IMR-90 (cell line): ENCODE measurements at regions not wholly inside any gene's neighbourhood (a gene's known extent, or its start where the extent isn't known, plus 50 kb on each side); places are given as distances from the start of the nearest gene placed in this dataset.

Source experiments
- ATAC-seq: fragments of 200-7000 bp; cut with Tn5 transposase; 2 replicates; pipeline ENCODE4 v1.9.1; 2020; ENCODE audit warnings: low read depth, mild to moderate bottlenecking, moderate library complexity
- BruUV-seq: library from RNA; stranded (reverse); fragments of 400-500 nt; replicated peaks from 2 replicates; lab custom pipeline; 2021; lab: Mats Ljungman, UMichigan
- CTCF ChIA-PET: fragments of 300-600 bp; formaldehyde crosslinking; extraction: SDS; loops from one replicate; lab custom pipeline; 2021; ENCODE audit warnings: antibody characterized with exemption; lab: Yijun Ruan, JAX
- POLR2A ChIA-PET: fragments of 300-600 bp; sonication (Branson Sonifier 250); formaldehyde crosslinking; loops from one replicate; lab custom pipeline; 2022; ENCODE audit warnings: antibody characterized with exemption; ENCODE audit not compliant: unreplicated experiment; lab: Charles Lee
- DNase-seq: peaks from one replicate; pipeline ENCODE4 v3.0.0; 2013
- H2AFZ ChIP-seq: replicated peaks from 2 replicates; pipeline ENCODE3; 2013; ENCODE audit warnings: low read length, mild to moderate bottlenecking; ENCODE audit not compliant: poor library complexity
- H2AK5ac ChIP-seq: 2 replicates; pipeline ENCODE4 v1.6.1; 2013; ENCODE audit warnings: low read depth, low read length, inconsistent platforms
- H2AK9ac ChIP-seq: replicated peaks from 2 replicates; pipeline ENCODE3; 2013; ENCODE audit warnings: mild to moderate bottlenecking, low read depth, low read length, moderate library complexity; ENCODE audit not compliant: poor library complexity
- H2BK120ac ChIP-seq: 2 replicates; pipeline ENCODE4 v1.6.1; 2013; ENCODE audit warnings: low read depth, low read length, inconsistent platforms
- H2BK15ac ChIP-seq: 3 replicates; pipeline ENCODE4 v1.6.1; 2013; ENCODE audit warnings: low read depth, low read length, inconsistent platforms
- H2BK20ac ChIP-seq: 2 replicates; pipeline ENCODE4 v1.6.1; 2013; ENCODE audit warnings: low read depth, mild to moderate bottlenecking, inconsistent platforms, low read length, moderate library complexity
- H2BK5ac ChIP-seq: 2 replicates; pipeline ENCODE4 v1.6.1; 2013; ENCODE audit warnings: mild to moderate bottlenecking, low read depth, low read length, inconsistent platforms; ENCODE audit not compliant: poor library complexity, severe bottlenecking
- H3K14ac ChIP-seq: replicated peaks from 2 replicates; pipeline ENCODE4 v1.6.1; 2013; ENCODE audit warnings: low read depth, low read length, inconsistent platforms
- H3K18ac ChIP-seq: 2 replicates; pipeline ENCODE4 v1.6.1; 2013; ENCODE audit warnings: low read depth, low read length, control low read depth
- H3K23ac ChIP-seq: 2 replicates; pipeline ENCODE4 v1.6.1; 2013; ENCODE audit warnings: low read depth, low read length, inconsistent platforms
- H3K27ac ChIP-seq: 2 replicates; pipeline ENCODE4 v1.5.1; 2013; ENCODE audit warnings: mild to moderate bottlenecking, control low read depth, low read length; ENCODE audit not compliant: insufficient read depth
- H3K27me3 ChIP-seq: 2 replicates; pipeline ENCODE4 v1.6.1; 2013; ENCODE audit warnings: low read length; ENCODE audit not compliant: control insufficient read depth, insufficient read depth
- H3K36me3 ChIP-seq: 2 replicates; pipeline ENCODE4 v1.6.1; 2013; ENCODE audit warnings: low read length, mixed read lengths; ENCODE audit not compliant: control insufficient read depth, insufficient read depth
- H3K4ac ChIP-seq: 2 replicates; pipeline ENCODE4 v1.6.1; 2013; ENCODE audit warnings: low read depth, low read length, inconsistent platforms
- H3K4me1 ChIP-seq: 2 replicates; pipeline ENCODE4 v1.6.1; 2013; ENCODE audit warnings: low read length, mixed read lengths; ENCODE audit not compliant: control insufficient read depth, insufficient read depth
- H3K4me2 ChIP-seq: 2 replicates; pipeline ENCODE4 v1.6.1; 2013; ENCODE audit warnings: low read depth, mild to moderate bottlenecking, control low read depth, low read length, moderate library complexity
- H3K4me3 ChIP-seq: 2 replicates; pipeline ENCODE4 v1.5.1; 2013; ENCODE audit warnings: low read depth, mild to moderate bottlenecking, control low read depth, low read length, moderate library complexity; ENCODE audit not compliant: insufficient read depth
- H3K56ac ChIP-seq: 2 replicates; pipeline ENCODE4 v1.6.1; 2013; ENCODE audit warnings: low read length, inconsistent platforms; ENCODE audit not compliant: insufficient read depth; ENCODE audit errors: extremely low read depth
- H3K79me1 ChIP-seq, 2 experiments: 2 replicates each; pipeline ENCODE4 v1.6.1; 2013; ENCODE audit warnings: low read length in 2 of 2, inconsistent platforms in 1 of 2, low read depth in 1 of 2
- H3K9ac ChIP-seq: 2 replicates; pipeline ENCODE4 v1.6.1; 2013; ENCODE audit warnings: low read depth, low read length, control low read depth
- H3K9me1 ChIP-seq: 2 replicates; pipeline ENCODE4 v1.6.1; 2013; ENCODE audit warnings: low read length, inconsistent platforms; ENCODE audit not compliant: insufficient read depth
- H3K9me3 ChIP-seq: 2 replicates; pipeline ENCODE4 v1.6.1; 2013; ENCODE audit warnings: low read length; ENCODE audit not compliant: control insufficient read depth, insufficient read depth
- H4K20me1 ChIP-seq: 2 replicates; pipeline ENCODE4 v1.6.1; 2013; ENCODE audit warnings: low read length, inconsistent platforms; ENCODE audit not compliant: insufficient read depth
- H4K5ac ChIP-seq: 2 replicates; pipeline ENCODE4 v1.6.1; 2013; ENCODE audit warnings: mild to moderate bottlenecking, low read depth, low read length, control low read depth
- H4K8ac ChIP-seq, 2 experiments: 2 replicates each; pipeline ENCODE4 v1.6.1; 2013; ENCODE audit warnings: low read depth in 2 of 2, low read length in 2 of 2, control low read depth in 1 of 2, inconsistent platforms in 1 of 2
- H4K91ac ChIP-seq: 2 replicates; pipeline ENCODE4 v1.6.1; 2013; ENCODE audit warnings: low read depth, low read length, inconsistent platforms; ENCODE audit not compliant: insufficient read depth
- BHLHE40 ChIP-seq: fragments of 150-350 bp; IDR thresholded peaks from 2 replicates; pipeline ENCODE4 v1.6.1; 2016; ENCODE audit warnings: mild to moderate bottlenecking, low read depth, low read length
- CEBPB ChIP-seq: IDR thresholded peaks from 2 replicates; pipeline ENCODE4 v1.6.1; 2012; ENCODE audit warnings: low read depth, low read length, improper control_type of control experiment
- CHD1 ChIP-seq: IDR thresholded peaks from 2 replicates; pipeline ENCODE4 v1.6.1; 2012; ENCODE audit warnings: low read depth, low read length, improper control_type of control experiment
- FOS ChIP-seq: fragments of 150-350 bp; IDR thresholded peaks from 2 replicates; pipeline ENCODE4 v1.6.1; 2016; ENCODE audit warnings: low read depth, low read length
- MAFK ChIP-seq: IDR thresholded peaks from 2 replicates; pipeline ENCODE4 v1.6.1; 2012; ENCODE audit warnings: low read depth, low read length, improper control_type of control experiment
- MAZ ChIP-seq: IDR thresholded peaks from 2 replicates; pipeline ENCODE4 v1.6.1; 2012; ENCODE audit warnings: low read depth, mild to moderate bottlenecking, low read length, improper control_type of control experiment, moderate library complexity, borderline replicate concordance
- MXI1 ChIP-seq: IDR thresholded peaks from 2 replicates; pipeline ENCODE4 v1.6.1; 2012; ENCODE audit warnings: low read depth, mild to moderate bottlenecking, low read length, moderate library complexity, borderline replicate concordance
- NFE2L2 ChIP-seq: fragments of 150-350 bp; IDR thresholded peaks from 2 replicates; pipeline ENCODE4 v1.6.1; 2016; ENCODE audit warnings: low read depth, mild to moderate bottlenecking, low read length
- POLR2A ChIP-seq: IDR thresholded peaks from 2 replicates; pipeline ENCODE4 v1.6.1; 2012; ENCODE audit warnings: mild to moderate bottlenecking, low read depth, low read length
- RAD21 ChIP-seq: IDR thresholded peaks from 2 replicates; pipeline ENCODE4 v1.6.1; 2012; ENCODE audit warnings: low read length, improper control_type of control experiment
- RCOR1 ChIP-seq: IDR thresholded peaks from 2 replicates; pipeline ENCODE4 v1.6.1; 2012; ENCODE audit warnings: mild to moderate bottlenecking, low read length, improper control_type of control experiment; ENCODE audit not compliant: insufficient replicate concordance
- RFX5 ChIP-seq: IDR thresholded peaks from 2 replicates; pipeline ENCODE4 v1.8.0; 2012; ENCODE audit warnings: low read depth, mild to moderate bottlenecking, low read length, moderate library complexity
- SMC3 ChIP-seq: fragments of 150-350 bp; IDR thresholded peaks from 2 replicates; pipeline ENCODE4 v1.6.1; 2016; ENCODE audit warnings: low read depth, mild to moderate bottlenecking, antibody characterized with exemption, low read length, moderate library complexity
- WGBS, 2 experiments: methylation state at CpG; one replicate each; pipeline versions ENCODE4 v1.1.5 to v1.1.7; 2013; ENCODE audit warnings: missing lambda C conversion rate in 2 of 2; ENCODE audit not compliant: insufficient read length in 1 of 2; ENCODE audit errors: extremely low coverage in 2 of 2; 5-methylcytosine and 5-hydroxymethylcytosine counted together
- dilution Hi-C: fragments of 300-500 bp; cut with HindIII; formaldehyde crosslinking; loops from one replicate; pipeline ENCODE4 v1.14.3; 2018; ENCODE audit warnings: low sequenced_read_pairs; ENCODE audit not compliant: unreplicated experiment
- in situ Hi-C: fragments of 300-500 bp; cut with MboI; formaldehyde crosslinking; loops from 3 replicates; pipeline ENCODE4 v1.14.3; 2019; ENCODE audit warnings: low sequenced_read_pairs, inconsistent platforms, mixed read lengths
- intact Hi-C: fragments of 100-400 bp; cut with micrococcal nuclease; formaldehyde crosslinking; loops from 2 replicates; pipeline ENCODE4 v1.10.0; 2022
- TF ChIP-seq, protein P1 (sequence below): fragments of 150-350 bp; IDR thresholded peaks from 2 replicates; pipeline ENCODE4 v1.6.1; 2016; ENCODE audit warnings: low read depth, mild to moderate bottlenecking, low read length, moderate library complexity, borderline replicate concordance
- TF ChIP-seq, protein P2 (sequence below): conservative IDR thresholded peaks from 2 replicates; pipeline ENCODE4 v1.5.1; 2012; ENCODE audit warnings: mild to moderate bottlenecking, low read depth, low read length, improper control_type of control experiment
- TF ChIP-seq, protein P3 (sequence below): fragments of 150-350 bp; IDR thresholded peaks from 2 replicates; pipeline ENCODE4 v1.6.1; 2017; ENCODE audit warnings: mild to moderate bottlenecking, antibody characterized with exemption, low read length, low read depth

DNA sequence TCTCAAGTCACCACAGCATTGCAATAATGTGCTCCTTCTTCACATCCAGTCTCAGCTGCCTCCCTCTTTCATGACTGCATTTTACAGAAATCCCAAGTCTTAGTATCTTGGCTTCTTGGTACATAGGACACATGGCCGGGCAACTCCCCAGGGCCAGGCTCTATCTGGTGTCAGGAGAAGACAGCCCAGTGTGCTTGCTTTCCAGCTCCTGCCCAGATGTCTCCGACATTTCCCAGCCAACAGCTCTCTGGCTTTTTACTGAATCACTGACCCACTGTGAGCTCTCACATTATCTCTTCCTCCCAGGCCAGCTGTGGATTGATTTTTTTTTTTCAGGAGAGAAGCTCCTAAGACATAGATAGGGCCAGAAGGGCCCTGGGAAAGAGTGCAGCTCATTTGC is 346.0 kb upstream of the C11orf87 start:
- Histone ChIP-seq H3K4me3 (no peak overlapping the region), H3K23ac (no peak overlapping the region), H2BK15ac (no peak overlapping the region), H3K79me1 (no peaks in the 10 kb centered on the region), H4K5ac (no peak overlapping the region), H2AK9ac (no peak overlapping the region), H4K8ac (no peak overlapping the region), H3K18ac (no peak overlapping the region), H2BK20ac (no peak overlapping the region), H4K20me1 (no peaks in the 10 kb centered on the region), H3K27me3 (peaks cover 15% of the 10 kb centered on the region; the same call in 1 of the 2 replicates), H4K91ac (no peak overlapping the region), H3K56ac (no peak overlapping the region), H3K4me1 (no peaks in the 10 kb centered on the region), H3K9me1 (no peaks in the 10 kb centered on the region), H2BK5ac (no peak overlapping the region), H3K4me2 (no peak overlapping the region), H3K14ac (no peak overlapping the region), H2AK5ac (no peak overlapping the region), H3K9ac (no peak overlapping the region), H3K36me3 (no peaks in the 10 kb centered on the region), H3K9me3 (no peaks in the 10 kb centered on the region), H2AFZ (no peak overlapping the region), H3K27ac (no peak overlapping the region), H2BK120ac (no peak overlapping the region), H3K4ac (no peak overlapping the region)
- no peak for ATAC-seq
- ChIA-PET POLR2A (no interaction called here), CTCF (interaction anchor here (0.6 to 1.1 kb wide), 2 partner anchors 9 to 1520 kb away, joined by 3 read pairs; no protein-coding TSS in a partner anchor)
- dilution Hi-C loops = no loop called here
- in situ Hi-C loops = no loop called here
- BruUV-seq = no TSS peak
- no peak for TF ChIP-seq MAFK
- TF ChIP-seq MAZ = no peak
- no peak for TF ChIP-seq SMC3
- TF ChIP-seq CEBPB = no peak
- TF ChIP-seq CHD1 = no peak
- TF ChIP-seq RFX5 = no peak
- no peak for TF ChIP-seq BHLHE40
- TF ChIP-seq, protein P1, sequence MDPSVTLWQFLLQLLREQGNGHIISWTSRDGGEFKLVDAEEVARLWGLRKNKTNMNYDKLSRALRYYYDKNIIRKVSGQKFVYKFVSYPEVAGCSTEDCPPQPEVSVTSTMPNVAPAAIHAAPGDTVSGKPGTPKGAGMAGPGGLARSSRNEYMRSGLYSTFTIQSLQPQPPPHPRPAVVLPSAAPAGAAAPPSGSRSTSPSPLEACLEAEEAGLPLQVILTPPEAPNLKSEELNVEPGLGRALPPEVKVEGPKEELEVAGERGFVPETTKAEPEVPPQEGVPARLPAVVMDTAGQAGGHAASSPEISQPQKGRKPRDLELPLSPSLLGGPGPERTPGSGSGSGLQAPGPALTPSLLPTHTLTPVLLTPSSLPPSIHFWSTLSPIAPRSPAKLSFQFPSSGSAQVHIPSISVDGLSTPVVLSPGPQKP = no peak
- no peak for TF ChIP-seq RAD21
- TF ChIP-seq POLR2A = no peak
- TF ChIP-seq, protein P2, sequence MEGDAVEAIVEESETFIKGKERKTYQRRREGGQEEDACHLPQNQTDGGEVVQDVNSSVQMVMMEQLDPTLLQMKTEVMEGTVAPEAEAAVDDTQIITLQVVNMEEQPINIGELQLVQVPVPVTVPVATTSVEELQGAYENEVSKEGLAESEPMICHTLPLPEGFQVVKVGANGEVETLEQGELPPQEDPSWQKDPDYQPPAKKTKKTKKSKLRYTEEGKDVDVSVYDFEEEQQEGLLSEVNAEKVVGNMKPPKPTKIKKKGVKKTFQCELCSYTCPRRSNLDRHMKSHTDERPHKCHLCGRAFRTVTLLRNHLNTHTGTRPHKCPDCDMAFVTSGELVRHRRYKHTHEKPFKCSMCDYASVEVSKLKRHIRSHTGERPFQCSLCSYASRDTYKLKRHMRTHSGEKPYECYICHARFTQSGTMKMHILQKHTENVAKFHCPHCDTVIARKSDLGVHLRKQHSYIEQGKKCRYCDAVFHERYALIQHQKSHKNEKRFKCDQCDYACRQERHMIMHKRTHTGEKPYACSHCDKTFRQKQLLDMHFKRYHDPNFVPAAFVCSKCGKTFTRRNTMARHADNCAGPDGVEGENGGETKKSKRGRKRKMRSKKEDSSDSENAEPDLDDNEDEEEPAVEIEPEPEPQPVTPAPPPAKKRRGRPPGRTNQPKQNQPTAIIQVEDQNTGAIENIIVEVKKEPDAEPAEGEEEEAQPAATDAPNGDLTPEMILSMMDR = no peak
- no peak for TF ChIP-seq NFE2L2
- TF ChIP-seq, protein P3, sequence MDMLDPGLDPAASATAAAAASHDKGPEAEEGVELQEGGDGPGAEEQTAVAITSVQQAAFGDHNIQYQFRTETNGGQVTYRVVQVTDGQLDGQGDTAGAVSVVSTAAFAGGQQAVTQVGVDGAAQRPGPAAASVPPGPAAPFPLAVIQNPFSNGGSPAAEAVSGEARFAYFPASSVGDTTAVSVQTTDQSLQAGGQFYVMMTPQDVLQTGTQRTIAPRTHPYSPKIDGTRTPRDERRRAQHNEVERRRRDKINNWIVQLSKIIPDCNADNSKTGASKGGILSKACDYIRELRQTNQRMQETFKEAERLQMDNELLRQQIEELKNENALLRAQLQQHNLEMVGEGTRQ = no peak
- TF ChIP-seq RCOR1 = no peak
- TF ChIP-seq MXI1 = no peak
- no peak for TF ChIP-seq FOS
- WGBS, 2 experiments = no CpG with 5 or more reads among the region's 2 CpGs
- no peak for DNase-seq
- intact Hi-C loops = no loop called here
